Stomach (tissue), 8 donors: ENCODE measurements at regions not wholly inside any gene's neighbourhood (a gene's known extent, or its start where the extent isn't known, plus 50 kb on each side); places are given as distances from the start of the nearest gene placed in this dataset.

Source experiments
- DNase-seq, 2 donors: peaks; one replicate each; pipeline versions ENCODE4 v3.0.0 to v3.0.0-alpha.2; 2013 to 2019
- H3K27ac ChIP-seq, 5 donors: fragments of 200-600 bp in 4 of 5; sonication (generic) in 4 of 5; one replicate each; pipeline ENCODE4 v1.5.1; 2013 to 2019; ENCODE audit warnings: mild to moderate bottlenecking in 1 of 5, moderate library complexity in 1 of 5
- H3K27me3 ChIP-seq, 3 donors: fragments of 200-600 bp; sonication (generic); one replicate each; pipeline ENCODE4 v1.5.1; 2017 to 2019; ENCODE audit warnings: mixed run types in 1 of 3
- H3K36me3 ChIP-seq, 4 donors: fragments of 200-600 bp; sonication (generic); 1 replicate in 3 of 4; 2 replicates in 1 of 4; pipeline ENCODE4 v1.5.1; 2016 to 2019
- H3K4me1 ChIP-seq, 4 donors: fragments of 200-600 bp; sonication (generic); one replicate each; pipeline ENCODE4 v1.5.1; 2016 to 2019
- H3K4me3 ChIP-seq, 4 donors: fragments of 200-600 bp; sonication (generic) in 3 of 4; one replicate each; pipeline ENCODE4 v1.5.1; 2016 to 2019; ENCODE audit warnings: mild to moderate bottlenecking in 1 of 4
- H3K9me3 ChIP-seq, 4 donors: fragments of 200-600 bp; sonication (generic); one replicate each; pipeline ENCODE4 v1.5.1; 2016 to 2019
- EP300 ChIP-seq: sonication (generic); formaldehyde crosslinking; IDR thresholded peaks from one replicate; pipeline ENCODE4 v1.6.1; 2017; ENCODE audit warnings: antibody characterized with exemption
- POLR2A ChIP-seq, 4 donors: fragments of 450-650 bp; IDR thresholded peaks; one replicate each; pipeline ENCODE4 v1.6.1; 2016; ENCODE audit warnings: antibody characterized with exemption in 4 of 4, control low read depth in 2 of 4, mild to moderate bottlenecking in 1 of 4, moderate library complexity in 1 of 4
- POLR2AphosphoS5 ChIP-seq, 3 donors: sonication (generic); formaldehyde crosslinking; IDR thresholded peaks; one replicate each; pipeline ENCODE4 v1.6.1; 2016; ENCODE audit warnings: antibody characterized with exemption in 3 of 3
- WGBS, 5 donors: extraction: QIAGEN DNeasy Blood & Tissue Kit in 3 of 5; methylation state at CpG; one replicate each; pipeline versions ENCODE4 v1.1.5 to v1.1.7; 2013 to 2018; 5-methylcytosine and 5-hydroxymethylcytosine counted together
- intact Hi-C: fragments of 100-400 bp; cut with DNase I; formaldehyde crosslinking; loops from one replicate; pipeline ENCODE4 v1.15.1; 2023; ENCODE audit warnings: low total_unique reads
- TF ChIP-seq, protein P1 (sequence below), 7 experiments: fragments of 450-650 bp in 4 of 7; fragments of 200-600 bp in 3 of 7; sonication (generic) in 3 of 7; IDR thresholded peaks; one replicate each; pipeline ENCODE4 v1.5.1; 2016 to 2019; ENCODE audit warnings: antibody characterized with exemption in 7 of 7, control low read depth in 2 of 7, mild to moderate bottlenecking in 1 of 7
- donor health status: healthy with polysubstance abuse.
- donor health status: Bipolar disorder and iron deficiency.
- donor health status: healthy.

DNA sequence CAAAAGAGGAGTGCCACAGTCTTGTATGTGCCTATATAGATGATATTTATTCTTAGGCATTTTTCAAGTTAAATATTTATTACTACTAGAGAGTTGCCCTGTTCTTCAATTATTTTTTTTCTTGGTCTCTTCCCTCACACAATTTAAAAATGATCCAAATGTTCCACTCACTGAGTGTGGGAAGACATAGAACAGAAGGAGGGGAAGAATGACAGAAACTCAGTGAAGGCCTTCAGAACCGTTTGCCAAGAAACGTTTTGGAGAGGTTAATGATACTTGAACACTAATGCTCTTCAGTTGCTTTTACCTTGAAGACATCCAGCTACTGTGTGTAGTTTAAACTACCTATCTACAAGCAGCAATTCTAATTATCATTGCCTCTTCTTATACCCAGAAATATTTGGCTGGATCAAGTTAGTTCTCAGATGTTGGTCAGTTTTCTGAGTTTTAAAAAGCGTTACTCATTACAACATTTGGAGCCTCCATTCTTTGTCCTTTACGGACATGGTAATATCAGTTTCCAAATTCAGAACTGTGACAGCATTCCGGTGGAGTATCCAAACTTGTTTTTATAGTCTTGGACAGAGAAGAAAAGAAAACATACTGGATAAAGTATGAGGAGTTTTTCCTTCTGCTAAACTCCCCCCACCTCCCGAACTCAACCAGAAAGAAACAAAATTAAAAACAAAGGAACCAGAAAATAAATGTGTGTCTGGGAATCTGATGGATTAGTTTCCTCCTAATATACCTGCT is 389.7 kb downstream of the SPRY1 start:
- DNase-seq, result peak in 1 of 2 donors; percentile 55
- intact Hi-C loops, result no loop called here
- TF ChIP-seq POLR2A (IDR thresholded peaks at IDR 0.05), result no peak
- no peak for TF ChIP-seq POLR2AphosphoS5 (IDR thresholded peaks at IDR 0.05)
- TF ChIP-seq EP300, result no peak
- TF ChIP-seq, protein P1, sequence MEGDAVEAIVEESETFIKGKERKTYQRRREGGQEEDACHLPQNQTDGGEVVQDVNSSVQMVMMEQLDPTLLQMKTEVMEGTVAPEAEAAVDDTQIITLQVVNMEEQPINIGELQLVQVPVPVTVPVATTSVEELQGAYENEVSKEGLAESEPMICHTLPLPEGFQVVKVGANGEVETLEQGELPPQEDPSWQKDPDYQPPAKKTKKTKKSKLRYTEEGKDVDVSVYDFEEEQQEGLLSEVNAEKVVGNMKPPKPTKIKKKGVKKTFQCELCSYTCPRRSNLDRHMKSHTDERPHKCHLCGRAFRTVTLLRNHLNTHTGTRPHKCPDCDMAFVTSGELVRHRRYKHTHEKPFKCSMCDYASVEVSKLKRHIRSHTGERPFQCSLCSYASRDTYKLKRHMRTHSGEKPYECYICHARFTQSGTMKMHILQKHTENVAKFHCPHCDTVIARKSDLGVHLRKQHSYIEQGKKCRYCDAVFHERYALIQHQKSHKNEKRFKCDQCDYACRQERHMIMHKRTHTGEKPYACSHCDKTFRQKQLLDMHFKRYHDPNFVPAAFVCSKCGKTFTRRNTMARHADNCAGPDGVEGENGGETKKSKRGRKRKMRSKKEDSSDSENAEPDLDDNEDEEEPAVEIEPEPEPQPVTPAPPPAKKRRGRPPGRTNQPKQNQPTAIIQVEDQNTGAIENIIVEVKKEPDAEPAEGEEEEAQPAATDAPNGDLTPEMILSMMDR (IDR thresholded peaks at IDR 0.05), result no peak
- 63 to 77% (median 74%) methylated on average over 6 of the region's 6 CpGs for WGBS, 5 donors
- Histone ChIP-seq H3K27me3 (no peaks in the 10 kb centered on the region), H3K27ac (peak overlapping the region in 4 of 5 donors; percentile 50 to 76 (median 68)), H3K36me3 (no peaks in the 10 kb centered on the region), H3K4me1 (peaks cover 0 to 42% (median 9%) of the 10 kb centered on the region in 4 donors), H3K9me3 (no peaks in the 10 kb centered on the region), H3K4me3 (no peak overlapping the region)

DNA sequence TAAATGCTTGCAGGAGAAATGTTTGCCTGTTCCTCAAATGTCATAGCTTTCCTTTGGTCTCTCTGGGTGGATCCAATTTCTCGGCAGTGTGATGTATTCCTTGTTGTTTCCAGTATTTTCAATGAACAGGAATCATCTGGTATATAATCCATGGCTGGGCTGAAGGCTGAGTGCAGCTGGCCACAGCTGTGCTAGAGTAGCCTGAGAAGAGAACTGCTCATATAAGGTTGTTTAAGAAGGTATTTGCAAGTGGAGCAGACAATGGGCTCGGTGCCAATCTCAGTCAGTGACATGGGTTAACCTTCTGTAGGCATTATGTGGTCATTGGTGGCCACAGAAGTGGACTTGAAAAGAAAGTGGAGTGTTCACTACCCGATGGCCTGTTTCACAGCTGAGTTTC is 390.3 kb downstream of the SPRY1 start:
- Histone ChIP-seq H3K27me3 (no peaks in the 10 kb centered on the region), H3K9me3 (no peaks in the 10 kb centered on the region), H3K27ac (peak overlapping the region in 4 of 5 donors; percentile 50 to 76 (median 68)), H3K4me3 (no peak overlapping the region), H3K36me3 (no peaks in the 10 kb centered on the region), H3K4me1 (peaks cover 0 to 42% (median 9%) of the 10 kb centered on the region in 4 donors)
- intact Hi-C loops, result no loop called here
- peak; percentile 29 to 83 for DNase-seq
- no peak for TF ChIP-seq EP300
- TF ChIP-seq POLR2AphosphoS5 (IDR thresholded peaks at IDR 0.05), result peak in 1 of 3 donors; percentile 27
- TF ChIP-seq POLR2A (IDR thresholded peaks at IDR 0.05), result no peak
- TF ChIP-seq, protein P1 (IDR thresholded peaks at IDR 0.05), result no peak
- 55 to 74% (median 66%) methylated on average over 3 of the region's 3 CpGs for WGBS, 5 donors

DNA sequence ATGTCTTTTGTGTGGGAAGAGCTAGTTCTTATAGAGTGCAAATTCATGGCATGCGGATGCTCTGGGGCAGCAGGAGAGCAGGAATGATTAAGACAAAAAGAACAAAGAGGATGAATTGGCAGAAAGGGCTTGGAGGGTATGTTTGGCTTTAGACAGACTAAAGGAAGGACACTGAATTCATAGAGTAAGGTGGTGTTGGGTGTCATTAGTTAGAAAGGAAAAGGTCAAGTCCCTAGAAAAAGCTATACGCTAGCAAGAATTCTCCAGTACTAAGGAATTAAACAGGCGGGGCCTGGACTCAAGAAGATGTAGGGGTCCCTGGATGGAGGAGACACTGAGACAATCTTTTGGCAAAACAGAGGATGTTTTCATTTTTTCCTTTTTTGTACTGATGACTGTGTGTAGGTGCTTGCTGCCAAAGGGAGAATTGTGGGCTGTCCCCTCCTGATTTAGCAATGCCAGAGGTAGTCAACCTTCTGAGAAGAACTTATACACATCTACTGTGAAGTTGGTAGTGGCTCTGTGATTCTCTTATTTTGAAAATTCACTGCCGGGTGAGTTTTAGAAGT is 391.0 kb downstream of the SPRY1 start:
- no peaks in the 10 kb centered on the region for H3K9me3 ChIP-seq
- TF ChIP-seq POLR2A (IDR thresholded peaks at IDR 0.05) (no peak), EP300 (no peak)
- peak in 1 of 2 donors; percentile 23 for DNase-seq
- WGBS, 5 donors, result 91 to 95% (median 94%) methylated on average over 4 of the region's 4 CpGs
- intact Hi-C loops, result no loop called here
- no peaks in the 10 kb centered on the region for H3K36me3 ChIP-seq
- no peak overlapping the region for H3K4me3 ChIP-seq
- H3K27ac ChIP-seq, result peak overlapping the region in 4 of 5 donors; percentile 50 to 76 (median 68)
- no peaks in the 10 kb centered on the region for H3K27me3 ChIP-seq
- H3K4me1 ChIP-seq, result peaks cover 0 to 42% (median 9%) of the 10 kb centered on the region in 4 donors

DNA sequence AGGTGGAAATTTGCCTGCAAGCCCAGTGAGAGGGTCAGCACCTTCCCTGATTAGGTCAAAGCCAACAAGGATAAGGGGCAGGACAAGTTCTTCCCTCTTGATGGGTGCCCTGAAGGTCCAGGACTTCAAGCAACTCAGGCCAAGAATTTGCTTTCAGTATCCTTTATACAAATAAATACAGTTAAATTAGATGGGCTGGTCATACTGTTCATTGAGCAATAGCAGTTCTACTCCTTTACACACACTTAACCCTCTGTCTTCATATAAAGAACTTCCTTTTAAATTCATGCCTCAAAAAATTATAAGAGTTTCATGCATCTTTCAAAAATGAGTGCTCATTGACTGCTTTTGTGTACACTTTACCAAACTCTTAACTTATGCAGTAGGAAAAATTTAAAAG is 392.0 kb downstream of the SPRY1 start:
- Histone ChIP-seq H3K27me3 (no peaks in the 10 kb centered on the region), H3K4me1 (peaks cover 0 to 38% (median 8%) of the 10 kb centered on the region in 4 donors), H3K9me3 (no peaks in the 10 kb centered on the region), H3K36me3 (no peaks in the 10 kb centered on the region), H3K4me3 (no peak overlapping the region), H3K27ac (peak overlapping the region in 4 of 5 donors; percentile 65 to 76 (median 68))
- intact Hi-C loops, result no loop called here
- TF ChIP-seq EP300, result no peak
- no peak for TF ChIP-seq POLR2AphosphoS5 (IDR thresholded peaks at IDR 0.05)
- TF ChIP-seq POLR2A (IDR thresholded peaks at IDR 0.05), result no peak
- TF ChIP-seq, protein P1 (IDR thresholded peaks at IDR 0.05), result no peak
- no peak for DNase-seq

DNA sequence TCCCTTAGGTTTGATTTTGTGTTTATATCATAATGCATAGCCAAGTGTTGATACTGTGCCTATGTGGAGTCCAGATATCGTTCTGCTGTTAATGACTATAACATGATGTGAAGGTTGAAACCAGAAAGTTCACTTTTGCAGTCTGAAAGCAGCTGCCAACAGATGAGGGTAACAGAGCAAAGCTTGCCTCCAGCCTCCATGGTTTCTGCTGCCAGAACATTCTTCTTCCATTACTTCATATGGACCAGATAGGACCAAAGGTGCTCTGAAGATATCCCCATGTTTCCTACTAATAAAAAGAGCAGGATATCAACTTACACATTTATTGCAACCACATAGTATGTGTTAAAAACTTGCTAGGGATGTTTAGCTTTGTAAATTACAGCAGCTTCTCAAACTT is 394.1 kb downstream of the SPRY1 start:
- DNase-seq, result no peak
- Histone ChIP-seq H3K27me3 (no peaks in the 10 kb centered on the region), H3K4me3 (no peak overlapping the region), H3K27ac (no peak overlapping the region), H3K36me3 (no peaks in the 10 kb centered on the region), H3K4me1 (peaks cover 0 to 18% (median 5%) of the 10 kb centered on the region in 4 donors), H3K9me3 (no peaks in the 10 kb centered on the region)
- intact Hi-C loops, result no loop called here
- WGBS, 5 donors, result 35 to 63% (median 42%) methylated on average over 1 of the region's 1 CpG
- no peak for TF ChIP-seq POLR2AphosphoS5 (IDR thresholded peaks at IDR 0.05)
- TF ChIP-seq, protein P1 (IDR thresholded peaks at IDR 0.05), result no peak
- no peak for TF ChIP-seq POLR2A (IDR thresholded peaks at IDR 0.05)
- no peak for TF ChIP-seq EP300
